K562 (cell line): ENCODE measurements at regions not wholly inside any gene's neighbourhood (a gene's known extent, or its start where the extent isn't known, plus 50 kb on each side); places are given as distances from the start of the nearest gene placed in this dataset.

Experiments
- CEBPG ChIP-seq, 3 experiments: fragments of 200-800 bp in 1 of 3; sonication (Bioruptor generic) in 1 of 3; sonication (generic) in 1 of 3; formaldehyde crosslinking in 1 of 3; IDR thresholded peaks in 2 of 3; conservative IDR thresholded peaks in 1 of 3; 2 replicates each; pipeline versions ENCODE4 v1.6.1 to v1.8.0; 2016 to 2022; ENCODE audit warnings: missing compliant biosample characterization in 2 of 3, missing genetic modification characterization in 2 of 3, mild to moderate bottlenecking in 1 of 3, missing genetic modification reagents in 1 of 3
- CHD2 ChIP-seq: IDR thresholded peaks from 2 replicates; pipeline ENCODE4 v1.6.1; 2011; ENCODE audit warnings: low read depth, low read length
- GABPA ChIP-seq: fragments of 200-800 bp; sonication (Bioruptor generic); conservative IDR thresholded peaks from 2 replicates; pipeline ENCODE4 v1.6.1; 2016; ENCODE audit warnings: low read depth, missing genetic modification characterization, missing compliant biosample characterization
- MYC ChIP-seq, 2 experiments: fragments of 250-450 bp in 1 of 2; sonication (Bioruptor Pico) in 1 of 2; IDR thresholded peaks; 2 replicates each; pipeline versions ENCODE4 v1.5.1 to v1.6.1; 2012 to 2021; ENCODE audit warnings: low read depth in 2 of 2, borderline replicate concordance in 1 of 2, improper control_type of control experiment in 1 of 2, low read length in 1 of 2, mild to moderate bottlenecking in 1 of 2, moderate library complexity in 1 of 2
- RAD21 ChIP-seq, 2 experiments: fragments of 250-450 bp in 1 of 2; fragments of 450-650 bp in 1 of 2; sonication (Bioruptor Pico) in 1 of 2; formaldehyde crosslinking in 1 of 2; IDR thresholded peaks in 1 of 2; conservative IDR thresholded peaks in 1 of 2; 2 replicates each; pipeline versions ENCODE4 v1.4.0 to v1.8.0; 2020 to 2022; ENCODE audit warnings: mild to moderate bottlenecking in 2 of 2, moderate library complexity in 1 of 2
- TF ChIP-seq, protein P1 (sequence below), 3 experiments: IDR thresholded peaks in 2 of 3; conservative IDR thresholded peaks in 1 of 3; 2 replicates each; pipeline ENCODE4 v1.5.1; 2011 to 2012; ENCODE audit warnings: low read length in 3 of 3, mild to moderate bottlenecking in 3 of 3, control low read depth in 2 of 3, improper control_type of control experiment in 1 of 3, inconsistent platforms in 1 of 3, low read depth in 1 of 3, mixed read lengths in 1 of 3, moderate library complexity in 1 of 3; ENCODE audit not compliant: insufficient read depth in 2 of 3
- TF ChIP-seq, protein P2 (sequence below): fragments of 450-650 bp; IDR thresholded peaks from 2 replicates; pipeline ENCODE4 v1.6.1; 2016
- TF ChIP-seq, protein P3 (sequence below): sonication (generic); formaldehyde crosslinking; IDR thresholded peaks from 2 replicates; pipeline ENCODE4 v1.9.0; 2022; ENCODE audit warnings: mild to moderate bottlenecking, missing genetic modification reagents

DNA sequence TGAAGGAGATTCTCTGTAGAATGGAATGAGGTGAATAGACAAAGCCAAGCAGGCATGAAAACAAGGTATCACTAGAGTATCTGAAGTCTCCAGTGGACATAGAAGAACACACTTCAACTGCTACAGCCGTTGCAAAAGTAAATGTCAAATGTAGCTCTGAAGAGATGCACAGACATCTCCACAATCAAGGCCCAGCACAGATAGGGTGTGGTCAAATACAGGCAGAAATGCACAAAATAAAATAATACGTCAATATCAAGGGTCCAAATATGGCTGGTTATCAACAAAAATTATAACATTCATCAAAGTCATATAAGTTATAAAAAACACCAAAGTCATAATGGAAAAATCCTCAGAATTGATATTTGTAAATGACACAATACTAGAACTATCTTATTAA is 1107.3 kb downstream of the TMEM121 start:
- no peak for TF ChIP-seq MYC (IDR thresholded peaks at IDR 0.05; ENCODE audit: low read depth, low read length)
- no peak for TF ChIP-seq MYC (CRISPR knock-in tag; IDR thresholded peaks at IDR 0.05; ENCODE audit: borderline replicate concordance, low read depth)
- TF ChIP-seq, protein P1, sequence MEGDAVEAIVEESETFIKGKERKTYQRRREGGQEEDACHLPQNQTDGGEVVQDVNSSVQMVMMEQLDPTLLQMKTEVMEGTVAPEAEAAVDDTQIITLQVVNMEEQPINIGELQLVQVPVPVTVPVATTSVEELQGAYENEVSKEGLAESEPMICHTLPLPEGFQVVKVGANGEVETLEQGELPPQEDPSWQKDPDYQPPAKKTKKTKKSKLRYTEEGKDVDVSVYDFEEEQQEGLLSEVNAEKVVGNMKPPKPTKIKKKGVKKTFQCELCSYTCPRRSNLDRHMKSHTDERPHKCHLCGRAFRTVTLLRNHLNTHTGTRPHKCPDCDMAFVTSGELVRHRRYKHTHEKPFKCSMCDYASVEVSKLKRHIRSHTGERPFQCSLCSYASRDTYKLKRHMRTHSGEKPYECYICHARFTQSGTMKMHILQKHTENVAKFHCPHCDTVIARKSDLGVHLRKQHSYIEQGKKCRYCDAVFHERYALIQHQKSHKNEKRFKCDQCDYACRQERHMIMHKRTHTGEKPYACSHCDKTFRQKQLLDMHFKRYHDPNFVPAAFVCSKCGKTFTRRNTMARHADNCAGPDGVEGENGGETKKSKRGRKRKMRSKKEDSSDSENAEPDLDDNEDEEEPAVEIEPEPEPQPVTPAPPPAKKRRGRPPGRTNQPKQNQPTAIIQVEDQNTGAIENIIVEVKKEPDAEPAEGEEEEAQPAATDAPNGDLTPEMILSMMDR (IDR thresholded peaks at IDR 0.05 in 2 of 3, conservative IDR thresholded peaks at IDR 0.05 in 1 of 3; ENCODE audit: insufficient read depth in 2 of 3, low read depth in 1 of 3, low read length in 3 of 3): no peak
- no peak for TF ChIP-seq CHD2
- TF ChIP-seq, protein P2, sequence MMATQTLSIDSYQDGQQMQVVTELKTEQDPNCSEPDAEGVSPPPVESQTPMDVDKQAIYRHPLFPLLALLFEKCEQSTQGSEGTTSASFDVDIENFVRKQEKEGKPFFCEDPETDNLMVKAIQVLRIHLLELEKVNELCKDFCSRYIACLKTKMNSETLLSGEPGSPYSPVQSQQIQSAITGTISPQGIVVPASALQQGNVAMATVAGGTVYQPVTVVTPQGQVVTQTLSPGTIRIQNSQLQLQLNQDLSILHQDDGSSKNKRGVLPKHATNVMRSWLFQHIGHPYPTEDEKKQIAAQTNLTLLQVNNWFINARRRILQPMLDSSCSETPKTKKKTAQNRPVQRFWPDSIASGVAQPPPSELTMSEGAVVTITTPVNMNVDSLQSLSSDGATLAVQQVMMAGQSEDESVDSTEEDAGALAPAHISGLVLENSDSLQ: no peak
- TF ChIP-seq CEBPG (CRISPR knock-in tag; IDR thresholded peaks at IDR 0.05): no peak
- no peak for TF ChIP-seq CEBPG (tag; conservative IDR thresholded peaks at IDR 0.05 in 1 of 2, IDR thresholded peaks at IDR 0.05 in 1 of 2)
- TF ChIP-seq RAD21 (CRISPR knock-in tag; conservative IDR thresholded peaks at IDR 0.05 in 1 of 2, IDR thresholded peaks at IDR 0.05 in 1 of 2): no peak
- TF ChIP-seq, protein P3, sequence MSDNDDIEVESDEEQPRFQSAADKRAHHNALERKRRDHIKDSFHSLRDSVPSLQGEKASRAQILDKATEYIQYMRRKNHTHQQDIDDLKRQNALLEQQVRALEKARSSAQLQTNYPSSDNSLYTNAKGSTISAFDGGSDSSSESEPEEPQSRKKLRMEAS (CRISPR knock-in tag): no peak
- TF ChIP-seq GABPA: no peak
